HG03066 (cell line): ENCODE measurements at regions not wholly inside any gene's neighbourhood (a gene's known extent, or its start where the extent isn't known, plus 50 kb on each side); places are given as distances from the start of the nearest gene placed in this dataset.

ENCODE experiments used
- ATAC-seq: cut with Tn5 transposase; IDR thresholded peaks from one replicate; pipeline ENCODE4 v1.9.1; 2021; ENCODE audit warnings: low read depth; ENCODE audit not compliant: unreplicated experiment

DNA sequence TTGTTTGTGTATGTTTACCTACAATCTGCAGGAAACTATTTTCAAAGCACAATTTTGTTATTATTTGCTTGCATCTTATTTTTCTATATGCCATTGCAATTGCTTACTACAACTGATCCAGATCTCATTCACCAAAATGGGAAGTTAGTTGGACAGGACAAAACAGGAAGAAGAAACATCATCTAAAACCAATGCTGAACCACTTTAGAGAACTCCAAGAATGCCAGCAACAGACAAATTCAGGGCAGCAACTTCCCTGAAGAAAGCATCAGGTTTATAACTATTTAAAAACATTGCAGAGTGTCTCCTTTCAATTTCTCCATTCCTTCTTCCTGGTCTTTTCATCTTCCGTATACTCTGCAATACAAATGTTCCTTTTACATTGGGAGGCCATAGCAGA is 82.4 kb upstream of the SMYD2 start:
- no peak for ATAC-seq

DNA sequence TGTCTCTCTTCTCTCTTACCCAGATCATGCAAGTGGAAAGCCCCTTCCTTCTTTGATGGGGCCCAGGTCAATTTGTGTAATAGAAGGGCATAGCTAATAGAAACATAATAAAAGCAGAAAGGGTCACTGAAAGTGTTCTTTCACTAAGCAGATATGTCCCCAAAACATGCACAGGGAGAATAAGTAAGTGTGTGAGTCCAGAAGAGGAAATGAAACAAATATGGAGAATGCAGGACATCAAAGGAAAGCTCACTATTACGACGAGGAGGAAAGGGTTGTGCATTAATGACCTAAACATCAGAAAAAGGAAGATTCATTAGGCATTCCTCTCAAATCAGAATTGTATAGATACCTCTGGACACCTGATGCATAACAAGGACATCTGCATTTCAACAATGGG is 81.4 kb upstream of the SMYD2 start:
- no peak for ATAC-seq

DNA sequence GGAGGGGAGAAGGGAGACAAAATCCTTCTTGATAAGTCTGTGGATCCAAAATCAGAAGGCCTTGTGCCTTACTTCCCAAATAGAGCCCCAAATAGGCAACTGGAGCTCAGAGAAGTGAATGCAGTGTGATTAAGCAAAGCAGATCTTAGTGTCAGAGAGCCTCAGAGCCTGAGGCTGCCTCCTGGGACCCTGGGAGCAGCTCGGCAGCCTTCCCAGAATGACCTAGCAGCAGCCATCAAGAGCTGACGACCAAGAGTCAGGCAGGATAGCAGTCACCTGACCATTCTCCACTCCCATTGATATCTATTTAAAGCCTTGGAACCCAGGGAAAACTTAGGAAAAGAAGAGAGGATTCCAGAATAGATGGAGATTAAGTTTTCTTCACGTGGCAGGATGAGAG is 78.0 kb upstream of the SMYD2 start:
- ATAC-seq: no peak

DNA sequence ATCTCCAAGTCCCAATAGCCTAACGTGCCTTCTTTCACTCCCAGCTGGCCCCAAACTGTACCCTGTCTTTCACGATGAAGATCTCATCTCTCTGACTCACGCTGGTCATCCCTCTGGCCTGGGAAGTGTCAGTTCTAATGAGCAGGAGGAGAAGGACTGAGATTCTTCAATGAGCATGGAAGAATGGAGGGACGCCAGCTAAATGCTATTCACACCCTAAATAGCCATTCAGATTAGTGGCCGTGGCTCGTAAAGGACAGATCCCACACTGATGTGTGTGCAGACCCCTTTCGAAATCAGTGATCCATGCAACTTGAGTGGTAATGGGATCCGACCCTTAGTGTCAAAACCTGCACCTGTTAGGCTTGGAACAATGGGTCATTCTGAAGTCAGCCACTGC is 75.9 kb upstream of the SMYD2 start:
- ATAC-seq: no peak

DNA sequence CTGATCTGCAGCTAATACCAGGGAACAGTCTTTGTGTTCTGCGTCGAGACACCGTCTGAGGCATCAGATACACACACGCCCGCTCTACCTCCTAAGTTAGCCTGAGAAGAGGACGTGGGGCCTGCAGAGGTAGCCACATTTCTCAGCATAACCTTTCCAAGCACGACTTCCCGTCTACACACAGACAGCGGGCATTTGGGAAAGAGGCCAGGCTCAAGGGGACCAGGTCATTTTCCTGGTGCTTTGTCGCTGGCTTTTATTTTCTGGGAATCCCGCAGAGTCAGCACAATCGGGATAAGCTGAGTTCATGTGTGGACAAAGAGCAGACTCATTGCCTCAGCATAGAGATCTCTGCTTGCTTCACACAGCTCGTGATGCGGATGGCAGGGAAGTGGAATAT is 72.5 kb upstream of the SMYD2 start:
- no peak for ATAC-seq

DNA sequence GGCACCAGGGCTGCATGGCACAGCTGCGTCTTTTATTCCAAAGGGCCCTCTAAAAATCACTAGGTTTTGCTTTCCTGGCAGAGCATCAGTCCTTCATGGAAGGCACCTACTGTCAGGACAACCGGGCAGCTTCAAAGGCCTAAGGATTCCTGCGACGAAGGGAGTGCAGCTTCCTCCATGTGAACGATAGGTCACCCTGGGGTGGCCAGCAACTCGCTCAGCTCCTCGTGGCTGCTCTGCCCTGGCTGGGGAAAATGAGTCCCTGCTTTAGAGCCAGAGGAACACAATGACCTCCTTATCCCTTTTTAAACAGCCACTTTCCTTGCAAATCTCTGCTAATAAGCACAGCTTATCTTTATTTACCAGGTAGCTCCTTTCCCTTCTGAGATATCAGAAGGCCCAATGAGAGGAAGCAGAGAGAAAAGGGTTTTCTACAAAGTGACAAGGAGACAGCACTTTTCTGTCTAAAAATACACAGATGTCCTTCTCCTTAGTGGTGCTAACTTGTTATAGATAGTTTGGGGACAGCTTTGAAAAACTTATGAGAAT is 71.6 kb upstream of the SMYD2 start:
- no peak for ATAC-seq

DNA sequence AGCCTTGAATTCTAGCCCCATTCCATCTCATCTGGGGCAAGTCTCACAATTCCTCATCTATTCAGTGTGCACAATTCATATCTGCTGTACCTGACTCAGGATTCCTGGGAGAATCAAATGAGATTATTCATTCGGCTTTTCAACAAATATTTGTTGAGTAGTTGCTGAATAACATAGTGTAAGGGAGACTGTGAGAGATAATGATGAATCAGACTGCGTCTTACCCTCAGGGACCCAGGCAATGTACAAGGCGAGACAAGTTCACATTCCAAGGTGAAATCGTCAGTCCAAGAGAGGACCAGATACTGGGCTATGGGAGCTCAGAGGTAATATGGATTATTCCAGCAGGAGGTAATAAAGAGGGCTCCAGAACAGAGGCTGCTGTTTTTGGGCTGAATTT is 67.8 kb upstream of the SMYD2 start:
- no peak for ATAC-seq

DNA sequence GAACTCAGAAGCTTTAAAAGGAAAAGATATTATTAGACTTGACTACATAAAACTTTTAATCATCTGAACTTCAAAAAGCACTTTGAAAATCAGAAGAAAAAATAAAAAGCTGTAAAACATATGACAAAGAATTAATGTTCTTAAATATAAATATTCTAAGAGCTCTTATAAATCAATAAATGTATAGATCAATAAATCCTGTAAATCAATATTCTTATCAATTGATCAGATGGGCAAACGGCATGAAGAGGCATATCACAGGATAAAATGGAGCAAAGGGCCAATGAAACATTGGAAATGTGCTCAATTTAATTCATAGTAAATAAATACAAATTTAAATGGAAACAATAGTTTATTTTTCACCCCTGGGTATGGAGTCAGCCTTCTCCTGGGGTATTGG is 66.1 kb upstream of the SMYD2 start:
- no peak for ATAC-seq

DNA sequence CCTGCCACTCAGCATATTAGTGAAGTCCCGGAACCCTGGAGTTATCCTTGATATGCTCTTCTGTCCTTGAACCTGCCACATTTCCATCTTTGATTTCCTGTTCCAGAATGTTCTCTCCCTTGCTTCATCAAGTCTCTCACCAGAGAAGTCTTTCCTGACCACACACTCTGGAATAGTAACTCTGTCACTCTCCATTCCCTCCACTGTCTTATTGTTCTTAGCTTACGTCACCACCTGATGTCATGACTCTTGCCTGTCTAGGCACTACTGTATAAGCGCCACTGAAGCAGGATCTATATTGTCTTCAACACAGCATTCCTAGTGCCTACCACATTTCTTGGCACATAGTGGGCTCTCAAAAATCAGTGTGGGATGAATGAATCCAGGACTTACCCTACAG is 65.4 kb upstream of the SMYD2 start:
- no peak for ATAC-seq

DNA sequence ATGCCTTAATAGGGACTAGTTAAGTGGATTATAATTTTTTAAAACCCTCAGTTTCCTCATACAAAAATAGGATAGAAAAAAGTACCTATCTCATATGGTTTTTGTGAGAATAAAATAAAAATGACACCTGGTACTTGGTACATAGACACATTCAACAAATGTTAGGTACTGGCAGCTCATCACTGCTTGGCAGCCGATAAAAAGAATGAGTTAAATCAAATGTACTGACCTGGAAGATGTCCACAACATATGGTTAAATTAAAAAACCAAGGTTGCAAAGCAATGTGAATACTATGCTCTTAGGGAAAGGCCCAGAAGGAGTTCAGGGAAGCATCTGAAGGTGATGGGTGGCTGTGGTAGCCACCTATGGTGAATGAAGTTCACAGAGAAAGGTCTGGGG is 64.9 kb upstream of the SMYD2 start:
- ATAC-seq: no peak

DNA sequence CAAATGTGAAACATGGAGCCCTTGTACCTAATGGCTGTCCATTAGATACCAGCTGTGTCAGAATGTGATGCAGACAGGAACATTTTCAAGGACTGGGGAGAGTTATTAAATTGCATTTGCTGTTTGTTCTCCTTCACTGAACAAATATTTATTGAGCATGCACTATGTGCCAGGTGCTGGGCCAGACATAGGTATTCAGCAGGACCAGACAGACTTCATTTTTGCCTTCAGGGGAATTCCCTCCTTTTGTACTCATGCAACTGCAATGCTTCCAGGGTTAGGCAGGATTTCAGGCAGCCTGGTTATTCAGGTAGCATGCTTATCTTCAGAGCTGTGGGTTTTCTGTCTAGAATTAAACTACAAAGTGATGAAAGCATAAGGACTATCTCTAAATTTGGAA is 64.2 kb upstream of the SMYD2 start:
- ATAC-seq: no peak

DNA sequence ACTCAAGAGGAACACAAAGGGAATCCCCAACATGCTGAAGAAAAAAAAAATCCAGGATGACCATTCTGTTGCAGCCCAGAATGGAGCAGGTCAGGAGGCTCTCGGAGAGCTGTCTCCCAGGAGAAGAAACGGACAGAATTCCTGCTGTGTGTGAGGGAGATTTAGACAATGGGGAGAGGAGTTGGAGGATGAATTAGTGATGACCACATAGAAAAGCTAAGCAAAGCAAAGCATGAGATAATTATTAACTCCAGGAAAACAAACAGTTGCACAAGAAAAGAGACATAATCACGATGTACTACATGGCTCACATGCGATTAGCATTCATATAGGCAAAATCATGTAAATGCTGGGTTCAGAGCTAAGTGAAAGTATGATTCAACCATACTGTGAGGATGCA is 61.1 kb upstream of the SMYD2 start:
- no peak for ATAC-seq

DNA sequence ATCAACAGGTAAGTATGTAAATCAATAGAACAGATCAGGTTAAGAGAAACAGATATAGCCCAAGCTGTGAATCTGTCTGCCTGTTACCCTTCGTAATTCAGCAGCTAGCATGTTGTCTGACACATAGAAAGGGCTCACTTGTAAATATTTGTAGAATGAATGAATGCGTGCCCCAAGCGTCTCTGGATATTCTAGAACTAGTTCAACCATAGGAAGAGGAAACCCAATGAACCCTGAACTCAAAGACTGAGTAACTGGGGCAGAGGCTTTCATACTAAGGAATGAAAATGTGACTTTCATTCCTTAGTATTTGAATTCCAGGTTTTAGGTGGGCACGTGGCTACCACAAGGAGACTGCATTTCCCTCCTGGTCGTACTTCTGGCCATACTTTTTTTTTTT is 60.1 kb upstream of the SMYD2 start:
- ATAC-seq: no peak

DNA sequence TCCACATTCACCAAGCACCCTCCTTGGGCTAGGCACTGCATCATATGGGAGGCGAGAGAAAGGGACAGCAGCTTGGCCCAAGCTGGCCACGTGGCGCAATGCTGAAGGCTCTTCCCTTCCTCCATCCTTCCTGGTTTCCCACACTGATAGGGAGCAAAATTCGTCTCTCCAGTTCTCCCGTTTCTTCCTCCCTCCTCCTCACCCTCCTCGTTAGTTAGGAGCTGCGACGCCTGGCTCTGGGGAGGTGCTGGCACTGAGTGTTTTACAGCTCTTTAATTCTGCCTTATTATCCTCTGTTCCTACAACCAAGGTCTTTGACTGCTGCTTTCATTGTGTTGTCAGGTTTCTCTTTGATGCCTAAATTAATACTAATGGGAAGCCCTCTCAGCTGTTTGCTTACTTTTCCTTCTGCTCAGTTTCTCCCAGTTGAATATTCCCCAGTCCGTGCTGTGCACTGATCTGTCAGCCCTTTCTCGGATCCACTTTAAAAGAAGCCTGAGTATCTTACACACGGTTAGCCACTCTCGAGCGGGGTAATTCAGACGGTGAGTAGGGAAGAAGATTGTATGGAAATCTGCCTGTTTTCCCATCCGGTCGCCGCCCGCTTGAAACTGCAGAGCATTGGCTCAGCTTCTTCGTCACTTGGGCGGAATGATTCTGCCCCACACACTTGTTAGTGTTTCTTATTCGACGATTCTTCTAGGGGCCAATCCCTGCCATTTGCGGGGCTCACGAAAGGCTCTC is 56.2 kb upstream of the SMYD2 start:
- no peak for ATAC-seq

DNA sequence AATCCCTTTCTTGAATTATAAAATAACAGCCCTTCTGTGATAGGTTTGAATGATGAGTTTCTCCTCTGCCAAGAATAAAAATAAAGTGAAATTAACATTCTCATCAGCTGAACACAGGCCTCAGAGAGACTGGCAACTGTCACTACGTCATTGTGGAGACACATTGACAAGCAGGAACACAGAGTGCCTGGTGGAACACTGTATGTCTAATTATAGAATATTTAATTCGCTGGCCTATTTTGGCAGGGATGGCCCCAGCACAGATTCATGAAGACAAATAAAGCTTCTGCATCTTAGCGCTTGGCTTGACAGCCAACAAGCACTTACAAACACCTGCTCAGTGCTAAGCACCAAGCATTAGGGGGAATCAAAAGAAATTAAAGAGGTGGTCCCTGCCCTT is 52.0 kb upstream of the SMYD2 start:
- ATAC-seq: no peak

DNA sequence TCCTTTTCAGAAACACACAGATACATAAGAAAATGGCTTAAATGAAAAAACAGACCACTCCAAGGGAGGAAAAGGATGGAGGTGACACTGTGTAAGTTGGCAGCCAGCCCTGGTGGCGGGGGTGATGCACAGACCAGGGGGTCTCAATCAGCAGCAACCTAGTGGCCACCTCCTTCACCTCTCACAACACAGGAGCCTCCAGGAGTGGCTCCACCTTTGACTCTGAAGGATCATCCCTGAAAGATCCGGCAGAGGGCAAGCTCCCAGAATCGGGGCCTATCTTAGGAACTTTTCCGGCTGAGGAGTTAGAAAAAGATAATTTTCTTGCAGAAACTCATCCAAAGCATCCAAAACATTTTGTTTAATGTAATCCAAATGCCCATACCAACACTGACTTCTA is 51.2 kb upstream of the SMYD2 start:
- no peak for ATAC-seq
